H9 (cell line): ENCODE measurements at regions not wholly inside any gene's neighbourhood (a gene's known extent, or its start where the extent isn't known, plus 50 kb on each side); places are given as distances from the start of the nearest gene placed in this dataset.

ENCODE experiments used
- DNase-seq: peaks from one replicate; pipeline ENCODE4 v3.0.0-alpha.2; 2017
- H2AFZ ChIP-seq: one replicate; pipeline ENCODE4 v1.6.1; 2013; ENCODE audit warnings: mild to moderate bottlenecking, low read length, control low read depth, moderate library complexity
- H2AK5ac ChIP-seq: 2 replicates; pipeline ENCODE4 v1.6.1; 2013; ENCODE audit warnings: low read length, control low read depth, mixed read lengths; ENCODE audit not compliant: insufficient read length
- H2BK120ac ChIP-seq: one replicate; pipeline ENCODE4 v1.6.1; 2013; ENCODE audit warnings: low read depth, mild to moderate bottlenecking, low read length, control low read depth, inconsistent platforms; ENCODE audit not compliant: poor library complexity, severe bottlenecking
- H2BK12ac ChIP-seq: 2 replicates; pipeline ENCODE4 v1.6.1; 2013; ENCODE audit warnings: low read length, control low read depth, mixed read lengths, low read depth; ENCODE audit not compliant: insufficient read length
- H2BK15ac ChIP-seq: 2 replicates; pipeline ENCODE4 v1.6.1; 2013; ENCODE audit warnings: low read depth, low read length, control low read depth
- H2BK20ac ChIP-seq: one replicate; pipeline ENCODE4 v1.6.1; 2013; ENCODE audit warnings: low read depth, mild to moderate bottlenecking, low read length, control low read depth, inconsistent platforms; ENCODE audit not compliant: poor library complexity, severe bottlenecking
- H2BK5ac ChIP-seq: 2 replicates; pipeline ENCODE4 v1.6.1; 2013; ENCODE audit warnings: low read length, control low read depth, mixed read lengths; ENCODE audit not compliant: insufficient read length
- H3K14ac ChIP-seq: 2 replicates; pipeline ENCODE4 v1.6.1; 2013; ENCODE audit warnings: low read length, control low read depth; ENCODE audit not compliant: insufficient read depth
- H3K18ac ChIP-seq: 2 replicates; pipeline ENCODE4 v1.6.1; 2013; ENCODE audit warnings: low read depth, mild to moderate bottlenecking, mixed read lengths, low read length, control low read depth; ENCODE audit not compliant: insufficient read length
- H3K23ac ChIP-seq: 2 replicates; pipeline ENCODE4 v1.6.1; 2013; ENCODE audit warnings: low read length, control low read depth, mixed read lengths, low read depth; ENCODE audit not compliant: insufficient read length
- H3K23me2 ChIP-seq: 2 replicates; pipeline ENCODE4 v1.6.1; 2013; ENCODE audit warnings: low read depth, mild to moderate bottlenecking, mixed read lengths, low read length, control low read depth; ENCODE audit not compliant: insufficient read length, poor library complexity, severe bottlenecking
- H3K27ac ChIP-seq: 2 replicates; pipeline ENCODE4 v1.5.1; 2013; ENCODE audit warnings: low read length, control low read depth, mixed read lengths, low read depth; ENCODE audit not compliant: insufficient read length
- H3K27me3 ChIP-seq: 2 replicates; pipeline ENCODE4 v1.6.1; 2013; ENCODE audit warnings: low read length, control low read depth, inconsistent platforms; ENCODE audit not compliant: insufficient read depth
- H3K4ac ChIP-seq: 2 replicates; pipeline ENCODE4 v1.6.1; 2013; ENCODE audit warnings: low read depth, mild to moderate bottlenecking, control low read depth, inconsistent platforms, low read length, moderate library complexity
- H3K4me1 ChIP-seq: 2 replicates; pipeline ENCODE4 v1.6.1; 2013; ENCODE audit warnings: low read length, control low read depth, inconsistent platforms; ENCODE audit not compliant: insufficient read depth
- H3K4me2 ChIP-seq: 2 replicates; pipeline ENCODE4 v1.6.1; 2013; ENCODE audit warnings: low read length, control low read depth, mixed read lengths; ENCODE audit not compliant: insufficient read length, insufficient read depth
- H3K56ac ChIP-seq: 2 replicates; pipeline ENCODE4 v1.6.1; 2013; ENCODE audit warnings: low read depth, mild to moderate bottlenecking, mixed read lengths, low read length, control low read depth; ENCODE audit not compliant: insufficient read length
- H3K79me1 ChIP-seq: 2 replicates; pipeline ENCODE4 v1.6.1; 2013; ENCODE audit warnings: low read depth, mild to moderate bottlenecking, moderate library complexity, low read length, control low read depth, inconsistent platforms; ENCODE audit not compliant: insufficient read depth, poor library complexity, severe bottlenecking
- H3K79me2 ChIP-seq: 2 replicates; pipeline ENCODE4 v1.6.1; 2013; ENCODE audit warnings: low read length, control low read depth, inconsistent platforms; ENCODE audit not compliant: insufficient read depth
- H3K9ac ChIP-seq: 2 replicates; pipeline ENCODE4 v1.6.1; 2013; ENCODE audit warnings: low read length, control low read depth, mixed read lengths; ENCODE audit not compliant: insufficient read length; ENCODE audit errors: extremely low read depth
- H3K9me3 ChIP-seq: one replicate; pipeline ENCODE4 v1.6.1; 2013; ENCODE audit warnings: low read depth, low read length, inconsistent platforms; ENCODE audit not compliant: control insufficient read depth
- H3T11ph ChIP-seq: one replicate; pipeline ENCODE4 v1.6.1; 2013; ENCODE audit warnings: mild to moderate bottlenecking, low read length, control low read depth, inconsistent platforms
- H4K20me1 ChIP-seq: one replicate; pipeline ENCODE4 v1.6.1; 2013; ENCODE audit not compliant: control insufficient read depth, insufficient read length, insufficient read depth
- H4K5ac ChIP-seq: 2 replicates; pipeline ENCODE4 v1.6.1; 2013; ENCODE audit warnings: low read depth, mild to moderate bottlenecking, mixed read lengths, low read length, control low read depth; ENCODE audit not compliant: insufficient read length
- H4K8ac ChIP-seq: replicated peaks from 2 replicates; pipeline ENCODE4 v1.6.1; 2013; ENCODE audit warnings: low read length, control low read depth, mixed read lengths, low read depth; ENCODE audit not compliant: insufficient read length
- H4K91ac ChIP-seq: 2 replicates; pipeline ENCODE4 v1.6.1; 2013; ENCODE audit warnings: low read depth, mild to moderate bottlenecking, moderate library complexity, mixed read lengths, low read length, control low read depth; ENCODE audit not compliant: insufficient read length
- H3K27ac Mint-ChIP-seq, 3 experiments: 2 replicates in 2 of 3; 3 replicates in 1 of 3; pipeline ENCODE4 v1.8.0; 2020 to 2021; ENCODE audit warnings: mixed read lengths in 3 of 3, mild to moderate bottlenecking in 1 of 3, moderate library complexity in 1 of 3
- H3K27me3 Mint-ChIP-seq: 2 replicates; pipeline ENCODE4 v1.8.0; 2021; ENCODE audit warnings: low read depth, mild to moderate bottlenecking, moderate library complexity, mixed read lengths
- H3K36me3 Mint-ChIP-seq, 3 experiments: 2 replicates in 2 of 3; 3 replicates in 1 of 3; pipeline ENCODE4 v1.8.0; 2020 to 2021; ENCODE audit warnings: low read depth in 3 of 3, mixed read lengths in 3 of 3; ENCODE audit not compliant: insufficient read depth in 1 of 3
- H3K4me1 Mint-ChIP-seq, 2 experiments: 2 replicates each; pipeline ENCODE4 v1.8.0; 2020; ENCODE audit warnings: mixed read lengths in 2 of 2
- H3K4me3 Mint-ChIP-seq, 2 experiments: 2 replicates in 1 of 2; 3 replicates in 1 of 2; pipeline ENCODE4 v1.8.0; 2020 to 2021; ENCODE audit warnings: mild to moderate bottlenecking in 2 of 2, mixed read lengths in 2 of 2, moderate library complexity in 1 of 2
- H3K9me3 Mint-ChIP-seq, 2 experiments: 2 replicates in 1 of 2; 3 replicates in 1 of 2; pipeline ENCODE4 v1.8.0; 2020; ENCODE audit warnings: mild to moderate bottlenecking in 2 of 2, mixed read lengths in 2 of 2, moderate library complexity in 1 of 2
- WGBS: extraction: QIAGEN DNeasy Blood & Tissue Kit; methylation state at CpG from one replicate; pipeline ENCODE4 v1.1.7; 2013; ENCODE audit warnings: missing lambda C conversion rate, low lambda C conversion rate, mixed read lengths; ENCODE audit not compliant: insufficient read length; ENCODE audit errors: extremely low coverage; 5-methylcytosine and 5-hydroxymethylcytosine counted together
- TF ChIP-seq, protein P1 (sequence below): fragments of 200-600 bp; sonication (generic); conservative IDR thresholded peaks from 3 replicates; pipeline ENCODE4 v1.8.0; 2021; ENCODE audit warnings: antibody characterized with exemption, mild to moderate bottlenecking

DNA sequence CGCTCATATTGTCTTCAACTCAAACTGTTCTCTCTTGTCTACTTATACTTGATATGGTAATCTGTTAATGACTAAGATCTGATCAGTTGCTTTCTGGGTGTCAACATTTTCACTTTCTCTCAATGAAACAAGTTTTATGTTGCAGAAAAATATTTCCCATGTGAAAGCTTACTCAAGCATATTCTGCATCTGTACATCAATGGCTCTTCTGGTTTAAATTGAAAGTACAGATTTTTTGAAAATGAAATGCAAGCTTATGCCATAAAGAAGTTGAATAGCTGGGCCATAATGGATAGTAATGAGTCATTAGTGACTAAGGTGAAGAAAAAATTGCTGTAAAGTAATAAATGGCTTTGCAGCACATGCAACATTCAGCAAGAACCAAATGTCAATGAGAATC, 140.7 kb downstream of the BCHE start:
- no peak overlapping the region for H3T11ph ChIP-seq
- no peak overlapping the region for H2BK20ac ChIP-seq
- no CpG with 5 or more reads among the region's 1 CpG for WGBS

More for the DNA sequence above, 140.7 kb downstream of the BCHE start:
- H4K91ac ChIP-seq: no peak overlapping the region
- no peak overlapping the region for H3K9ac ChIP-seq
- H3K4ac ChIP-seq: no peak overlapping the region
- no peak overlapping the region for H2BK5ac ChIP-seq
- TF ChIP-seq, protein P1, sequence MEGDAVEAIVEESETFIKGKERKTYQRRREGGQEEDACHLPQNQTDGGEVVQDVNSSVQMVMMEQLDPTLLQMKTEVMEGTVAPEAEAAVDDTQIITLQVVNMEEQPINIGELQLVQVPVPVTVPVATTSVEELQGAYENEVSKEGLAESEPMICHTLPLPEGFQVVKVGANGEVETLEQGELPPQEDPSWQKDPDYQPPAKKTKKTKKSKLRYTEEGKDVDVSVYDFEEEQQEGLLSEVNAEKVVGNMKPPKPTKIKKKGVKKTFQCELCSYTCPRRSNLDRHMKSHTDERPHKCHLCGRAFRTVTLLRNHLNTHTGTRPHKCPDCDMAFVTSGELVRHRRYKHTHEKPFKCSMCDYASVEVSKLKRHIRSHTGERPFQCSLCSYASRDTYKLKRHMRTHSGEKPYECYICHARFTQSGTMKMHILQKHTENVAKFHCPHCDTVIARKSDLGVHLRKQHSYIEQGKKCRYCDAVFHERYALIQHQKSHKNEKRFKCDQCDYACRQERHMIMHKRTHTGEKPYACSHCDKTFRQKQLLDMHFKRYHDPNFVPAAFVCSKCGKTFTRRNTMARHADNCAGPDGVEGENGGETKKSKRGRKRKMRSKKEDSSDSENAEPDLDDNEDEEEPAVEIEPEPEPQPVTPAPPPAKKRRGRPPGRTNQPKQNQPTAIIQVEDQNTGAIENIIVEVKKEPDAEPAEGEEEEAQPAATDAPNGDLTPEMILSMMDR: no peak
- H3K79me1 ChIP-seq: no peaks in the 10 kb centered on the region
- peaks cover 8 to 28% (median 17%) of the 10 kb centered on the region in 3 experiments for H3K36me3 Mint-ChIP-seq
- H4K20me1 ChIP-seq: no peaks in the 10 kb centered on the region
- no peak overlapping the region for H2AFZ ChIP-seq
- H3K9me3 ChIP-seq: no peaks in the 10 kb centered on the region
- H2AK5ac ChIP-seq: no peak overlapping the region
- H3K27ac ChIP-seq: no peak overlapping the region
- no peak overlapping the region for H3K23ac ChIP-seq
- H3K27ac Mint-ChIP-seq: no peak overlapping the region
- H3K4me3 Mint-ChIP-seq: no peak overlapping the region
- H3K27me3 ChIP-seq: no peaks in the 10 kb centered on the region
- no peak overlapping the region for H3K14ac ChIP-seq
- H3K4me2 ChIP-seq: no peak overlapping the region
- H3K4me1 ChIP-seq: no peaks in the 10 kb centered on the region; the same call in 1 of the 2 replicates
- no peak overlapping the region for H4K5ac ChIP-seq
- H3K4me1 Mint-ChIP-seq: no peaks in the 10 kb centered on the region
- H3K56ac ChIP-seq: no peak overlapping the region
- H3K18ac ChIP-seq: no peak overlapping the region
- H3K23me2 ChIP-seq: no peaks in the 10 kb centered on the region
- no peak overlapping the region for H4K8ac ChIP-seq
- no peak for DNase-seq
- no peak overlapping the region for H2BK15ac ChIP-seq
- H2BK12ac ChIP-seq: no peak overlapping the region
- peaks cover 24 to 27% of the 10 kb centered on the region in 2 experiments for H3K9me3 Mint-ChIP-seq
- no peaks in the 10 kb centered on the region for H3K79me2 ChIP-seq
- no peak overlapping the region for H2BK120ac ChIP-seq
- H3K27me3 Mint-ChIP-seq: no peaks in the 10 kb centered on the region
